HepG2 (cell line): ENCODE measurements at regions not wholly inside any gene's neighbourhood (a gene's known extent, or its start where the extent isn't known, plus 50 kb on each side); places are given as distances from the start of the nearest gene placed in this dataset.

Source experiments
- ATAC-seq: fragments of 200-7000 bp; cut with Tn5 transposase; 3 replicates; pipeline ENCODE4 v1.9.1; 2020; ENCODE audit warnings: mild to moderate bottlenecking, moderate library complexity
- BruUV-seq: library from RNA; stranded (reverse); fragments of 400-500 nt; replicated peaks from 2 replicates; lab custom pipeline; 2021; lab: Mats Ljungman, UMichigan
- CTCF ChIA-PET: fragments of 300-600 bp; formaldehyde crosslinking; extraction: SDS; loops from one replicate; lab custom pipeline; 2021; ENCODE audit warnings: low total read pairs, inconsistent platforms, low intra/inter-chr PET ratio; lab: Yijun Ruan, JAX
- POLR2A ChIA-PET: fragments of 350-600 bp; sonication (Branson Sonifier 250); formaldehyde crosslinking; loops from one replicate; lab custom pipeline; 2020; ENCODE audit warnings: antibody characterized with exemption, inconsistent platforms; lab: Yijun Ruan, JAX
- DNase-seq: peaks from one replicate; pipeline ENCODE4 v3.0.0-alpha.2; 2015; ENCODE audit warnings: low spot score
- FAIRE-seq: peaks from 3 replicates; lab custom pipeline; 2011; peaks lifted over from hg19 to GRCh38; lab: Jason Lieb, UNC
- H2AFZ ChIP-seq: one replicate; pipeline ENCODE4 v1.6.1; 2011; ENCODE audit warnings: low read length, inconsistent platforms
- H3K27ac ChIP-seq: fragments of 300-600 bp; 3 replicates; pipeline ENCODE4 v1.8.0; 2011; ENCODE audit warnings: mixed run types, mild to moderate bottlenecking, mixed read lengths, low read length, inconsistent platforms; ENCODE audit not compliant: insufficient read depth; ENCODE audit errors: extremely low read length
- H3K27me3 ChIP-seq, 2 experiments: fragments of 200-600 bp in 1 of 2; 2 replicates in 1 of 2; 3 replicates in 1 of 2; pipeline versions ENCODE4 v1.6.0 to v1.8.0; 2011; ENCODE audit warnings: low read length in 2 of 2, mild to moderate bottlenecking in 2 of 2, moderate library complexity in 2 of 2, inconsistent platforms in 1 of 2; ENCODE audit not compliant: insufficient read depth in 2 of 2, control insufficient read depth in 1 of 2
- H3K36me3 ChIP-seq, 2 experiments: fragments of 200-600 bp in 1 of 2; replicated peaks in 1 of 2; 2 replicates in 1 of 2; 3 replicates in 1 of 2; pipeline versions ENCODE4 v1.5.1 to v1.8.0; 2011; ENCODE audit warnings: low read length in 2 of 2, inconsistent platforms in 1 of 2; ENCODE audit not compliant: insufficient read depth in 2 of 2, control insufficient read depth in 1 of 2
- H3K4me1 ChIP-seq: 2 replicates; pipeline ENCODE4 v1.5.1; 2012; ENCODE audit warnings: low read length, inconsistent platforms; ENCODE audit not compliant: insufficient read depth
- H3K4me2 ChIP-seq: 2 replicates; pipeline ENCODE4 v1.6.0; 2011; ENCODE audit warnings: low read depth, low read length, inconsistent platforms
- H3K4me3 ChIP-seq, 3 experiments: fragments of 200-600 bp in 1 of 3; sonication (generic), shearing (Covaris generic) in 1 of 3; replicated peaks in 1 of 3; 2 replicates each; pipeline ENCODE4 v1.5.1; 2011 to 2016; ENCODE audit warnings: low read length in 3 of 3, inconsistent platforms in 2 of 3, low read depth in 2 of 3, mild to moderate bottlenecking in 2 of 3, control low read depth in 1 of 3, mixed read lengths in 1 of 3; ENCODE audit not compliant: insufficient read depth in 1 of 3
- H3K79me2 ChIP-seq: one replicate; pipeline ENCODE4 v1.6.1; 2011; ENCODE audit warnings: low read length, inconsistent platforms; ENCODE audit not compliant: insufficient read depth
- H3K9ac ChIP-seq: 2 replicates; pipeline ENCODE4 v1.6.0; 2011; ENCODE audit warnings: mild to moderate bottlenecking, low read depth, low read length, inconsistent platforms; ENCODE audit not compliant: insufficient read depth
- H3K9me3 ChIP-seq: 2 replicates; pipeline ENCODE4 v1.5.1; 2012; ENCODE audit warnings: mild to moderate bottlenecking, low read length
- H4K20me1 ChIP-seq: 2 replicates; pipeline ENCODE4 v1.6.0; 2011; ENCODE audit warnings: inconsistent platforms, mild to moderate bottlenecking, low read length, moderate library complexity; ENCODE audit not compliant: insufficient read depth
- KLF16 ChIP-seq, 2 experiments: sonication (generic) in 1 of 2; formaldehyde crosslinking in 1 of 2; IDR thresholded peaks; 2 replicates each; pipeline versions ENCODE4 v1.6.1 to v1.8.0; 2016 to 2023; ENCODE audit warnings: missing genetic modification reagents in 2 of 2, missing compliant biosample characterization in 1 of 2
- MATR3 ChIP-seq: sonication (generic); formaldehyde crosslinking; IDR thresholded peaks from 2 replicates; pipeline ENCODE4 v1.4.0; 2020; ENCODE audit warnings: missing genetic modification reagents
- NFATC3 ChIP-seq: sonication (generic); formaldehyde crosslinking; IDR thresholded peaks from 2 replicates; pipeline ENCODE4 v1.5.1; 2020; ENCODE audit warnings: mild to moderate bottlenecking, missing genetic modification reagents
- POGK ChIP-seq: sonication (generic); formaldehyde crosslinking; conservative IDR thresholded peaks from 2 replicates; pipeline ENCODE4 v1.8.0; 2022; ENCODE audit warnings: mild to moderate bottlenecking, moderate library complexity, missing genetic modification reagents
- RBM22 ChIP-seq: fragments of 200-400 bp; formaldehyde crosslinking; optimal IDR thresholded peaks from 2 replicates; pipeline ENCODE3; 2017; ENCODE audit warnings: mild to moderate bottlenecking, low read length, moderate library complexity
- SMAD9 ChIP-seq: sonication (generic); formaldehyde crosslinking; IDR thresholded peaks from 2 replicates; pipeline ENCODE4 v1.5.1; 2020; ENCODE audit warnings: mild to moderate bottlenecking, missing genetic modification reagents
- TCF7 ChIP-seq: sonication (generic); IDR thresholded peaks from 2 replicates; pipeline ENCODE4 v1.6.1; 2016; ENCODE audit warnings: antibody characterized with exemption, low read depth
- ZNF276 ChIP-seq: sonication (generic); formaldehyde crosslinking; IDR thresholded peaks from 2 replicates; pipeline ENCODE4 v1.4.0; 2020; ENCODE audit warnings: mild to moderate bottlenecking, low read depth, missing genetic modification reagents
- WGBS: methylation state at CpG from one replicate; pipeline ENCODE4 v1.1.6; 2017; ENCODE audit warnings: low lambda C conversion rate; 5-methylcytosine and 5-hydroxymethylcytosine counted together
- in situ Hi-C: cut with HindIII; loops from 2 replicates; pipeline ENCODE4 v1.10.0; 2017; ENCODE audit warnings: low pct_unique_long_range_greater_than_20kb; ENCODE audit not compliant: extremely low pct_ligation_motif_present
- intact Hi-C: fragments of 100-400 bp; cut with micrococcal nuclease; formaldehyde crosslinking; loops from one replicate; pipeline ENCODE4 v1.10.0; 2022; ENCODE audit not compliant: unreplicated experiment

GRCh38 chr1:163768576-163768975 lies 446.8 kb downstream of the NUF2 start:
- ATAC-seq: no peak

GRCh38 chr1:163770265-163770664 lies 448.5 kb downstream of the NUF2 start:
- no TSS peak for BruUV-seq
- no peaks in the 10 kb centered on the region for H3K36me3 ChIP-seq
- ATAC-seq (no peak), FAIRE-seq (no peak), DNase-seq (no peak)
- H3K9me3 ChIP-seq: peaks cover 92% of the 10 kb centered on the region
- H3K4me1 ChIP-seq: no peaks in the 10 kb centered on the region
- H3K4me3 ChIP-seq: no peak overlapping the region
- H3K9ac ChIP-seq: no peak overlapping the region
- H2AFZ ChIP-seq: no peak overlapping the region
- in situ Hi-C loops: no loop called here
- H3K27ac ChIP-seq: no peak overlapping the region
- no peak overlapping the region for H3K4me2 ChIP-seq
- CTCF ChIA-PET: no interaction called here
- TF ChIP-seq MATR3 (CRISPR knock-in tag) (no peak), RBM22 (no peak), NFATC3 (CRISPR knock-in tag) (no peak), TCF7 (no peak), POGK (no peak)
- no peaks in the 10 kb centered on the region for H3K79me2 ChIP-seq
- H4K20me1 ChIP-seq: no peaks in the 10 kb centered on the region
- H3K27me3 ChIP-seq: no peaks in the 10 kb centered on the region
- POLR2A ChIA-PET: no interaction called here
- intact Hi-C loops: no loop called here
- 0% methylated on average over 4 of the region's 4 CpGs for WGBS

More at GRCh38 chr1:163768576-163768975, 446.8 kb downstream of the NUF2 start:
- TF ChIP-seq KLF16 (CRISPR knock-in tag; IDR thresholded peaks at IDR 0.05): no peak
- no peak for TF ChIP-seq ZNF276 (CRISPR knock-in tag)
- no peak for TF ChIP-seq SMAD9 (CRISPR knock-in tag)
- TF ChIP-seq, all 625 proteins: peak for 0
- ChIA-PET CTCF (no interaction called here), POLR2A (no interaction called here)
- Histone ChIP-seq H3K4me2 (no peak overlapping the region), H4K20me1 (no peaks in the 10 kb centered on the region), H3K4me3 (no peak overlapping the region), H3K27me3 (no peaks in the 10 kb centered on the region), H3K9me3 (peaks cover 92% of the 10 kb centered on the region), H2AFZ (no peak overlapping the region), H3K27ac (no peak overlapping the region), H3K79me2 (no peaks in the 10 kb centered on the region), H3K9ac (no peak overlapping the region), H3K36me3 (no peaks in the 10 kb centered on the region), H3K4me1 (no peaks in the 10 kb centered on the region)
- intact Hi-C loops: no loop called here
- no TSS peak for BruUV-seq
- DNase-seq (no peak), FAIRE-seq (no peak)
- in situ Hi-C loops: no loop called here
- WGBS: 2% methylated on average over 5 of the region's 5 CpGs
